ENCODE measurements at regions not wholly inside any gene's neighbourhood (a gene's known extent, or its start where the extent isn't known, plus 50 kb on each side); places are given as distances from the start of the nearest gene placed in this dataset.

- TF ChIP-seq CTCF (IDR thresholded peaks at IDR 0.05) (no peak), EZH2 (IDR thresholded peaks at IDR 0.05) (no peak), EZH2phosphoT487 (IDR thresholded peaks at IDR 0.05) (no peak)
Measured at GRCh38 chr7:46218461-46219200, 297.6 kb upstream of the IGFBP3 start.
